ENCODE measurements at regions not wholly inside any gene's neighbourhood (a gene's known extent, or its start where the extent isn't known, plus 50 kb on each side); places are given as distances from the start of the nearest gene placed in this dataset.

- TF ChIP-seq CTCF (IDR thresholded peaks at IDR 0.05): no peak
- no peak for TF ChIP-seq EP300 (IDR thresholded peaks at IDR 0.05)
Measured at GRCh38 chr17:71267668-71268067, 853.2 kb upstream of the SOX9 start.

Measured in ovary (tissue), 3 donors.